ENCODE measurements at regions not wholly inside any gene's neighbourhood (a gene's known extent, or its start where the extent isn't known, plus 50 kb on each side); places are given as distances from the start of the nearest gene placed in this dataset.

- Histone ChIP-seq H3K14ac (ENCODE audit: insufficient read depth, low read length) (no peak overlapping the region), H4K5ac (ENCODE audit: insufficient read length, low read depth, low read length) (no peak overlapping the region), H3K4me1 (ENCODE audit: insufficient read depth, low read length) (no peaks in the 10 kb centered on the region), H2BK15ac (ENCODE audit: low read depth, low read length) (no peak overlapping the region), H2BK20ac (ENCODE audit: low read depth, low read length, poor library complexity, severe bottlenecking) (no peak overlapping the region), H3K9me3 (ENCODE audit: control insufficient read depth, low read depth, low read length) (no peaks in the 10 kb centered on the region), H2BK12ac (ENCODE audit: insufficient read length, low read depth, low read length) (no peak overlapping the region), H3K18ac (ENCODE audit: insufficient read length, low read depth, low read length) (no peak overlapping the region), H2AFZ (ENCODE audit: low read length) (no peak overlapping the region), H3K56ac (ENCODE audit: insufficient read length, low read depth, low read length) (no peak overlapping the region), H3K23me2 (ENCODE audit: insufficient read length, low read depth, low read length, poor library complexity, severe bottlenecking) (no peaks in the 10 kb centered on the region), H3K4ac (ENCODE audit: low read depth, low read length) (no peak overlapping the region), H3K79me1 (ENCODE audit: insufficient read depth, low read depth, low read length, poor library complexity, severe bottlenecking) (no peaks in the 10 kb centered on the region), H3T11ph (ENCODE audit: low read length) (no peak overlapping the region), H3K27me3 (ENCODE audit: insufficient read depth, low read length) (no peaks in the 10 kb centered on the region), H2AK5ac (ENCODE audit: insufficient read length, low read length) (no peak overlapping the region), H2BK5ac (ENCODE audit: insufficient read length, low read length) (no peak overlapping the region), H4K20me1 (ENCODE audit: control insufficient read depth, insufficient read depth, insufficient read length) (no peaks in the 10 kb centered on the region), H2BK120ac (ENCODE audit: low read depth, low read length, poor library complexity, severe bottlenecking) (no peak overlapping the region), H3K27ac (ENCODE audit: insufficient read length, low read depth, low read length) (no peak overlapping the region), H3K79me2 (ENCODE audit: insufficient read depth, low read length) (no peaks in the 10 kb centered on the region), H4K91ac (ENCODE audit: insufficient read length, low read depth, low read length) (no peak overlapping the region), H3K23ac (ENCODE audit: insufficient read length, low read depth, low read length) (no peak overlapping the region), H4K8ac (replicated peaks; ENCODE audit: insufficient read length, low read depth, low read length) (no peak overlapping the region), H3K9ac (ENCODE audit: extremely low read depth, insufficient read length, low read length) (no peak overlapping the region), H3K4me2 (ENCODE audit: insufficient read depth, insufficient read length, low read length) (no peak overlapping the region)
- Mint-ChIP-seq H3K4me3 (no peak overlapping the region), H3K4me1 (peaks cover 6 to 10% of the 10 kb centered on the region in 2 experiments; a peak in 2 of 4 replicates), H3K27ac (no peak overlapping the region), H3K9me3 (no peaks in the 10 kb centered on the region; a peak in 1 of 5 replicates), H3K27me3 (ENCODE audit: low read depth) (no peaks in the 10 kb centered on the region), H3K36me3 (ENCODE audit: insufficient read depth in 1 of 3, low read depth in 3 of 3) (no peaks in the 10 kb centered on the region)
- no peak for DNase-seq
- WGBS (ENCODE audit: extremely low coverage, insufficient read length, low lambda C conversion rate): no CpG with 5 or more reads among the region's 1 CpG
- TF ChIP-seq, protein P1, sequence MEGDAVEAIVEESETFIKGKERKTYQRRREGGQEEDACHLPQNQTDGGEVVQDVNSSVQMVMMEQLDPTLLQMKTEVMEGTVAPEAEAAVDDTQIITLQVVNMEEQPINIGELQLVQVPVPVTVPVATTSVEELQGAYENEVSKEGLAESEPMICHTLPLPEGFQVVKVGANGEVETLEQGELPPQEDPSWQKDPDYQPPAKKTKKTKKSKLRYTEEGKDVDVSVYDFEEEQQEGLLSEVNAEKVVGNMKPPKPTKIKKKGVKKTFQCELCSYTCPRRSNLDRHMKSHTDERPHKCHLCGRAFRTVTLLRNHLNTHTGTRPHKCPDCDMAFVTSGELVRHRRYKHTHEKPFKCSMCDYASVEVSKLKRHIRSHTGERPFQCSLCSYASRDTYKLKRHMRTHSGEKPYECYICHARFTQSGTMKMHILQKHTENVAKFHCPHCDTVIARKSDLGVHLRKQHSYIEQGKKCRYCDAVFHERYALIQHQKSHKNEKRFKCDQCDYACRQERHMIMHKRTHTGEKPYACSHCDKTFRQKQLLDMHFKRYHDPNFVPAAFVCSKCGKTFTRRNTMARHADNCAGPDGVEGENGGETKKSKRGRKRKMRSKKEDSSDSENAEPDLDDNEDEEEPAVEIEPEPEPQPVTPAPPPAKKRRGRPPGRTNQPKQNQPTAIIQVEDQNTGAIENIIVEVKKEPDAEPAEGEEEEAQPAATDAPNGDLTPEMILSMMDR (conservative IDR thresholded peaks at IDR 0.05): no peak
Observed at GRCh38 chr15:60195611-60196010, 191.5 kb downstream of the FOXB1 start.

All from H9 (cell line).